ENCODE measurements at regions not wholly inside any gene's neighbourhood (a gene's known extent, or its start where the extent isn't known, plus 50 kb on each side); places are given as distances from the start of the nearest gene placed in this dataset.

GRCh38 chr2:231644426-231644825 is 51.8 kb downstream of the TEX44 start:
- no peak for DNase-seq

GRCh38 chr2:231646476-231646875 is 53.8 kb downstream of the TEX44 start:
- no peak for DNase-seq

- peak; percentile 62 for DNase-seq
Measured at GRCh38 chr2:231648579-231649174, 56.0 kb downstream of the TEX44 start.

- peak; percentile 38 for DNase-seq
Measured at GRCh38 chr2:231651561-231651960, 56.8 kb upstream of the PTMA start.

- no peak for DNase-seq
Measured at GRCh38 chr2:231655488-231655887, 52.8 kb upstream of the PTMA start.

- DNase-seq, result no peak
Measured at GRCh38 chr2:231655894-231656293, 52.4 kb upstream of the PTMA start.
